H1 (cell line): ENCODE measurements at regions not wholly inside any gene's neighbourhood (a gene's known extent, or its start where the extent isn't known, plus 50 kb on each side); places are given as distances from the start of the nearest gene placed in this dataset.

Experiments used
- CHD7 ChIP-seq: fragments of 300-600 bp; sonication (generic); IDR thresholded peaks from 2 replicates; pipeline ENCODE4 v1.7.1; 2012; ENCODE audit warnings: low read length, moderate library complexity, mild to moderate bottlenecking, inconsistent platforms; ENCODE audit not compliant: insufficient replicate concordance

- no peak for TF ChIP-seq CHD7
Observed at GRCh38 chr3:110174908-110175307, 837.6 kb upstream of the DPPA4 start (continued).
